HG03520 (cell line): ENCODE measurements at regions not wholly inside any gene's neighbourhood (a gene's known extent, or its start where the extent isn't known, plus 50 kb on each side); places are given as distances from the start of the nearest gene placed in this dataset.
"Not testable (repeated sequence)": the region's sequence is repeated elsewhere in the genome, so short reads cannot be mapped to it uniquely, and the experiment has no call there.

Experiments
- ATAC-seq: cut with Tn5 transposase; IDR thresholded peaks from one replicate; pipeline ENCODE4 v1.9.1; 2021; ENCODE audit warnings: mild to moderate bottlenecking, moderate library complexity; ENCODE audit not compliant: unreplicated experiment

DNA sequence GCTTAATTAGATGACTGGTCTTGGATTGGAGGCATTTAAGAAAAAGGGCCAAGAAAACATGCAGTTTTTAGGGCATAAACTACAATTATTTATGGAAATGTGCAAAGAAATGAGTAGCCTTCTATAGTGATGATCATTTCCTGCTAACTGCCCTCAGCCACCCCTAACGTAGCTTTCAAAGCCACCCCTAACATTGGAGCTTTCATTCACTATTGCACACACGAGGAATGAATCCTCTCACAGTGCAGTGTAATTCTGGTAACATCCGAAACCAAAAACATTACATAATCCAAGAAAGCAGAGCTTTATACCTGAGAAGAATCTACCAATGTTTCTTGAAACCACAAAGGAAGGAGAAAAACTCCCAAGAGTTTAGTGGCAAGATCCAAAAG lies 1003.6 kb downstream of the TMEM121 start:
- ATAC-seq, result no peak

DNA sequence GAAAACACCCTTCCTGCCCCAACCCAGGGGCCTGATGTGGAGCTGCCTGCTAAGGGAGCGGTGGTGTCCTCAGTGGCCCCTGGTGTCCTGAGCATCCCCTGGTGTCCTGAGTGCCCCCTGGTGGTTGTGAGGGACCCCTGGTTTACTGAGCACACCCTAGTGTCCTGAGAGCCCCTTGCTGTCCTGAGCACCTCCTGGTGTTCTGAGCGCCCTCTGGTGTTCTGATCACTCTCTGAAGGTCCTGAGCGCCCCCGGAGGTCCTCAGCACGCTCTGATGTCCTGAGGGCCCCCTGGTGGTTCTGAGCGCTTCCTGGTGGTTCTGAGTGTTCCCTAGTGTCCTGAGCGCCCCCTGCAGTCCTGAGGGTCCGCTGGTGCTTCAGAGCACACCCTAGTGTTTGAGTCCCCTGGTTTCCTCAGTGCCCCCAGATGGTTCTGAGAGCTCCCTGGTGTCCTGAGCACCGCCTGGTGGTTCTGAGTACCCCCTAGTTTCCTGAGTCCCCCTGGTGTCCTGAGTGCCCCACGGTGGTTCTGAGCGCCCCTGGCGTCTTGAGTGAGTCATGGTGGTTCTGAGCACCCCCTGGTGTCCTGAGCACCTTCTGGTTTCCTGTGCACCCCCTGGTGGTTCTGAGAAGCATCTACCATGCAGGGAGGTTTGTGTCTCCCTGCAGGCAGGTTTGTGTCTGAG lies 1004.2 kb downstream of the TMEM121 start:
- peak; percentile 56 for ATAC-seq

DNA sequence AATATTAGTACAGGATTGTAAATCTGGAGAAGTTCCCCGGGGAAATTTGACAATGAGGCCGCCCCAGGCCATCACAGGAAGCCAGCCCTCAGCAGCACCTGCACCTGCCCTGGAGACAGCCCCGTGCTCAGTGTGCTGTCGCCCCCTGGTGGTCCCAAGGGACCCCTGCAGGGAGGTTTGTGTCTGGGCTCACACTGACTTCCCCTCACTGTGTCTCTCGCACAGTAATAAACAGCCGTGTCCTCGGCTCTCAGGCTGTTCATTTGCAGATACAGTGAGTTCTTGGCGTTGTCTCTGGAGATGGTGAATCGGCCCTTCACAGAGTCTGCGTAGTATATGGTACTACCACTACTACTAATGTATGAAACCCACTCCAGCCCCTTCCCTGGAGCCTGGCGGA lies 1011.2 kb downstream of the TMEM121 start:
- ATAC-seq, result not testable (repeated sequence)

DNA sequence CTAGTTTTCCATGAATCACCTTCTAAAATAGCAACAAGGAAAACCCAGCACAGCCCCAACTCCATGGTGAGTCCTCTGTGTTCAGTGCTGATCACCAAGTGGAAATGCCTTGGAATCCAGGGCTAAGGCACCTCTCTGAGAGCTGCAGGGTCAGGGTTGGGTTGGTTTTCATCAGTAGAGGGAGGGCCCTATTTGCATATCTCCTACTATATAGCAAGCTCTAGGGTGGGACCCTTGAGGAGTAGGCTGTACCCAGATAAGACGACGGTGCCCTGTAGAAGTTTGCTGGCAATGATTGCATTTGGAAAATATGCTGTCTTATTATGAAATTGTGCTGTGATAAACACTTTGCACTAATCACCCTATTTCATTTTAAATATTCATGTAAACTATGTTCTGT lies 1011.8 kb downstream of the TMEM121 start:
- no peak for ATAC-seq

DNA sequence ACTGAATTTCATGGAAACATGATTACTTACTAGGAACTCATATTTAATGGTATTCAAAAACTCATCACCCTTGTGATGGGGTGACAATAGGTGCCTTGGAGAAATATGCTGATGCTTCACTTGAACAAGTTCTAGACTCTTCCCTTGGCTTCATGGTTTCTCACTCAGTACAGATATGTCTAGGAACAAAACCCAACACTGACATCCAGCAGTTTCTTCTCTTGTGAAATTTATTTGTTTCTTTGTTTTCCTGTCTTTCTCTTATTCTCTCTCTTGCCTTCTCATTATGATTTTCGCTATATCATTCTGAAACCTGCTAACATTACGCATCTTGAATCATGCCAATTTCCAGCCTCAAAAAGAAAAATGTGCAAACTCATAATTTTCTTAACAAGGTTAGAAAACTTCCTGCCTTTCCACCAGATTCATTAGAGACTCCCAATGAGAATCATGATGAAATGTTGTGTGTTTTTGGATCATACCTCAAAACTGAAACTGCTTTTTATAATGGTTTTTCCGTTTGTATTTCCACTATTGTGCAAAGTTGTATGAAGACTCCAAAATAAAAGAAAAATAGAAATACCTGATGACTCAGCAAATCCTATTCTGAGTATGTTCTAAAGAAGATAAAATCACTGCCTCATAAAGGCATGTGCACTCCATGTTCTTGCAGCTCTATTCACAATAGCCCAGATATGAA lies 1021.5 kb downstream of the TMEM121 start:
- ATAC-seq, result no peak

DNA sequence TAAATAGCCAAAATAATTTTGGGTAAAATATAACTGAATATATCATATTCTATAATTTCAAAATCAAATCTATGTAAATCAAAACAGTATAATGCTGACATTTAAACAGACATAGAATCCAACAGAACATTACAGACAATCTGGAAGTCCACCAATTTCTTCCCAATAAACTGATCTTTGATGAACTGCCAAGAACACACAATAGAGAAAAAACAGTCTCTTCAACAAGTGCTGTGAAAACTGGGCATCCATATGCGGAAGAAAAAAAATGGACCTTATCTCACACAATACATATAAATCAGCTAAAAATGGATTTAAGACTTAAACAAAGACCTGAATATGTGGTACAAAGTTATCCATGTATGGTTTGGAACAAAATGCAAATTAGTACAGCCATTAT lies 1022.7 kb downstream of the TMEM121 start:
- no peak for ATAC-seq

DNA sequence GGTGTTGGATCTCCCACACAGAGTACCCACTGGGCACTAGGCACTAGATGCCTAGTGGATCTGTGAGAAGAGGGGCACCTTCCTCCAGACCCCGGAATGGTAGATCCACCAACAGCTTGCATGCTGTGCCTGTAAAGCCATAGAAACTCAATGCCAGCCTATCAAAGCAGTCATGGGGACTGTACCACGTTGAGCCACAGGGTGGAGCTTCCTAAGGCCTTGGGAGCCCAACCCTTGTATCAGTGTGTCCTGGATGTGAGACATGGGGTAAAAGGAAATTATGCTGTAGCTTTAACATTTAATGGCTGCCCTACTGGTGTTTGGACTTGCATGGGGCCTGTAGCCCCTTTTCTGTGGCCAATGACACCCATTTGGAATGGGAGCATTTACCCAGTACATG lies 1024.9 kb downstream of the TMEM121 start:
- no peak for ATAC-seq

DNA sequence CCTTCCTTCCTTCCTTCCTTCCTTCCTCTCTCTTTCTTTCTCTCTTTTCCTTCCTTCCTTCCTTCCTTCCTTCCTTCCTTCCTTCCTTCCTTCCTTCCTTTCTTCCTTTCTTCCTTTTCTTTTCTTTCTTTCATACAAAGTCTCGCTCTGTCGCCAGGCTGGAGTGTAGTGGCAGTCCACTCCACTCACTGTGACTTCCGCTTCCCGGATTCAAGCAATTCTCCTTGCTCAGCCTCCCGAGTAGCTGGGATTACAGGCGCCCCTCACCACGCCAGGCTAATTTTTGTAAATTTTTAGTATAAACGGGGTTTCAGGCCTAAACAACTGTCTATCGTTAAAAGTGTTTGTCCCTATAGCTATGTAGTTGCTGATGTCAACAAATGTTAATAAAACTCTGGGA lies 1029.8 kb downstream of the TMEM121 start:
- ATAC-seq, result not testable (repeated sequence)

DNA sequence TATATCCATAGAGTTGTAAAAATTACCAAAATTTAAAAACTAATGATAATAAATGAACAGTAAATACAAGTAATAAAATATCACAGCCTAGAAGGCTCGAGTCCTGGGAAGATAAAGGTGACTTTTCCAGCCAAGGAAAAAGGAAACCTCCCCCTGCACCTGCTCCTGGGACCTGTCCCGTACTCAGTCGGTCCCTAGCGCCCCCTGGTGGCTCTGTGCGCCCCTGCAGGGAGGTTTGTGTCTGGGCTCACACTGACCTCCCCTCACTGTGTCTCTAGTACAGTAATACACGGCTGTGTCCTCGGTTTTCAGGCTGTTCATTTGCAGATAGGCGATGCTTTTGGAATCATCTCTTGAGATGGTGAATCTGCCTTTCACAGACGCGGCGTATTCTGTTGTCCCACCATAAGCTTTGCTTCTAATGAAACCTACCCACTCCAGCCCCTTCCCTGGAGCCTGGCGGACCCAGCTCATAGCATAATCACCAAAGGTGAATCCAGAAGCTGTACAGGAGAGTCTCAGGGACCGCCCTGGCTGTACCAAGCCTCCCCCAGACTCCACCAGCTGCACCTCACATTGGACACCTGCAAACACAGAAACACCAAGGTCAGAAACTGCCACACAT lies 1030.4 kb downstream of the TMEM121 start:
- no peak for ATAC-seq

DNA sequence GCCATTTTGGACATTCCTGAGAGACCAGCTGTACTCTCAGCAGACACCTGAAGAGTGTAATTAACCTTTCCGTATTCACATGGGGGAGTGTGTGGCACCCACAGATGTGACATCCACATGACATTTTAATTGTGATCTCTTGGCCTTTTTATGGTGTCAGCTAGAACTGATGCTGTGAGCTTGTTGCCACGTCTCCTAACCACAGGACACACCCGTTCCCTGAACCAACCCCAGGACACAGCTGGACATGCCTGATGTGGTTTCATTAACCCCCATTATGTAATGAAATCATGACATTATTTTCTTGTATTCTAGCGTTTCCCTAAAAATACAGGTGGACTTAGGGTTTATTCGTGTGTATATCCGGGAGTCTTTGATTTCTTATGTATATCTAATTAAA lies 1036.1 kb downstream of the TMEM121 start:
- no peak for ATAC-seq

DNA sequence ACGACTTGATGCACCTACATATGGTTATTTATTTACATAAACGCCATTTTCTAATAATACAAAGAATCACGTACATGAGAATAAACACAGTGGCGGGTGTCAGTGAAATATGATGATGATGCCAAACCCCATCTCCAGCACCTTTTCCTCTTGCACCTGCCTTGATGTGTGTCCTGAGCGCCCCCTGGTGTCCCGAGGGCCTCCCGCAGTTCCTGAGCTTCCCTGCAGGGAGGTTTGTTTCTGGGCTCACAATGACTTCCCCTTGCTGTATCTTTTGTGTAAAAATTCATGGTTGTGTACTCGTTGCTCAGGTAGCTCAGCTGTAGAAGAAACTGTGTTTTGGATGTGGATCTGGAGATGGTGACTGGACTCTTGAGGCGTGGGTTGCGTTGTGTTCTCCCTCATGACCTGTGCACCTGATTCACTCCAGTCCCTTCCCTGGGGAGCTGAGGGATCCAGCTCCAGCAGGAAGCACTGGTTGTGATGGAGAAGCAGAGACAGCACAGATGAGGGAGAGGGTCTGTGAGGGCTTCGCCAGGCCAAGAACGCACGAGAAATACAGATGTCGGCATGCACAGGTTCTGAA lies 1037.8 kb downstream of the TMEM121 start:
- no peak for ATAC-seq

DNA sequence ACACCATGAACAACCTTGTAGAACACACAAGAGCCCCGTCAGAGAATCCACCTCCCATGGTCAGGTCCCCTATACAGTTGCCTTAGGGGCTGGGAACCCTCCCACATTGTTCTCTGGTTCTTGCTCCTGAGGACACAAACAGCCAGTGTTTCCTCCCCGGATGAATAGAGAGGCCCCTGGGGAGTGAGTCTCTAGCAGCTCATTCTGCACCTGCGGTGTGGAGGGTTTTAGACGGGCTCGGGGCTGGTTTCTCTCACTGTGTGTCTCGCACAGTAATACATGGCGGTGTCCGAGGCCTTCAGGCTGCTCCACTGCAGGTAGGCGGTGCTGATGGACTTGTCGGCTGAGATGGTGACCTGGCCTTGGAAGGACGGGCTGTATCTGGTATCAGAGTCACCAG lies 1052.1 kb downstream of the TMEM121 start:
- ATAC-seq, result no peak

DNA sequence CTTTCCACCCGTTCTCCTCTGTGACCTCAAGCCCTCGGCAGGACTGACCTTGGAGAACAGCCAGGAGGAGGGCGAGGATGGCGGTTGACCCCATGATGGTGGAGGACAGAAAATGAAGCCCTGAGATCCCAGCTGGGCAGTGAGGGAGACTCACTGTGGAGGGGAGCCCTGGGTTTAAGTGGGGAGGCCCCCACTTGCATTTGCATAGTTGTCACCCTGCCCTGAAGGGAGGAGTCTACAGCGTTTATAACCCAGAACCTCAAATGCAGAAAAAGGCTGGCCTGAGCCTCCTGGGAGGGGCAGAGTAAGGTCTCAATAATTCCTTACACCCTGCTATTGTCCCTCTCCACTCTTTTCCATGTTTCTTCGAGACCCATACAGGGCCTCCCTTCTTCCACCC lies 1052.7 kb downstream of the TMEM121 start:
- ATAC-seq, result no peak

DNA sequence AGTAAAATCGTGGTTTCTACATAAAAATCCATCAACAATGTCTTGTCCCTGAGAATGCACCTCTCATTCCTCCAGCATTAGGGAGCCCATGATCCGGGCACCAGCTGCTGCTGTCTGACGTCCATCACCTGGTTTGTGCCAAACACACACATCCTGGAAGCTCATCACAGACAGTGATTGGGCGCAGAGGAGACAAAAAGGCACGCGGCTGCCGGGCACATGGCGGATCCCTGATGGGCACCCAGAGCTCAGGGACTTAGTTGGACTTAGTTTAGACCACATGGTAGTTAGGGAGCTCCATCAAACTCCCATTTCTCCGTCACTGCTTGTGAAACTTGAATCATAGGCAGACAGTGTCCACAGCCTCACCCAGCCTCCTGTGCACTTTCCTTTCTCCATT lies 1059.3 kb downstream of the TMEM121 start:
- ATAC-seq, result no peak

DNA sequence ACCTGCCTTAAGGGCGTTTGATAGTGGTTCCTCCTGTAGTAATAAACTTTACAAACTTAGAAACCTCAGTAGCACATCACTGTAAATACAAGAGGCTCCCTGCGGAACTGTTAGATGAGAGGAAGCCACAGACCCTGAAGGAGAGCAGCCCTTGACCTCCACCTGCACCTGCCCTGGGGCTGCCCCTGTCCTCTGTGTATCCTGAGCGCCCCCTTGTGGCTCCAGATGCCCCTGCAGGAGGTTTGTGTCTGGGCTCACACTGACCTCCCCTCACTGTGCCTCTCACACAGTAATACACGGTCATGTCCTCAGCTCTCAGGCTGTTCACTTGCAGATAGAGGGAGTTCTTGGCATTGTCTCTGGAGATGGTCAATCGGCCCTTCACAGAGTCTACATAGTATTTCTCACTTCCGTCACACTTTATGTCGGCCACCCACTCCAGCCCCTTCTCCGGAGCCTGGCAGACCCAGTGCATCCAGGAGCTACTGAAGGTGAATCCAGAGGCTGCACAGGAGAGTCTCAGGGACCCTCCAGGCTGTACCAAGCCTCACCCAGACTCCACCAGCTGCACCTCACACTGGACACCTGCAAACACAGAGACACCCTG lies 1059.8 kb downstream of the TMEM121 start:
- ATAC-seq, result no peak

DNA sequence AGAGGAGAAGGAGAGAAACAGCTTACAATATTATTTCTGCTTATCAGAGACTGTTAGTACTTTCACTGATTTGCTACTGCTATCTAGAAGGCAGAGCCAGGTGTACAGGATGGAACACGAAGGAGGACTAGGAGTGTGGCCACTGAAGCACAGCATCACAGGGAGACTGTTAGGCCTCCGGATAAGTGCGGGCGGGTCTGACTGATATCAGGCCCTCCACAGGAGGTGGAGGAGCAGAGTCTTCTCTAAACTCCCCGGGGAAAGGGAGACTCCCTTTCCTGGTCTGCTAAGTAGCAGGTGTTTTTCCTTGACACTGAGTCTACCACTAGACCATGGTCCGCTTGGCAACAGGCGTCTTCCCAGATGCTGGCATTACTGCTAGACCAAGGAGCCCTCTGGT lies 1065.2 kb downstream of the TMEM121 start:
- not testable (repeated sequence) for ATAC-seq

DNA sequence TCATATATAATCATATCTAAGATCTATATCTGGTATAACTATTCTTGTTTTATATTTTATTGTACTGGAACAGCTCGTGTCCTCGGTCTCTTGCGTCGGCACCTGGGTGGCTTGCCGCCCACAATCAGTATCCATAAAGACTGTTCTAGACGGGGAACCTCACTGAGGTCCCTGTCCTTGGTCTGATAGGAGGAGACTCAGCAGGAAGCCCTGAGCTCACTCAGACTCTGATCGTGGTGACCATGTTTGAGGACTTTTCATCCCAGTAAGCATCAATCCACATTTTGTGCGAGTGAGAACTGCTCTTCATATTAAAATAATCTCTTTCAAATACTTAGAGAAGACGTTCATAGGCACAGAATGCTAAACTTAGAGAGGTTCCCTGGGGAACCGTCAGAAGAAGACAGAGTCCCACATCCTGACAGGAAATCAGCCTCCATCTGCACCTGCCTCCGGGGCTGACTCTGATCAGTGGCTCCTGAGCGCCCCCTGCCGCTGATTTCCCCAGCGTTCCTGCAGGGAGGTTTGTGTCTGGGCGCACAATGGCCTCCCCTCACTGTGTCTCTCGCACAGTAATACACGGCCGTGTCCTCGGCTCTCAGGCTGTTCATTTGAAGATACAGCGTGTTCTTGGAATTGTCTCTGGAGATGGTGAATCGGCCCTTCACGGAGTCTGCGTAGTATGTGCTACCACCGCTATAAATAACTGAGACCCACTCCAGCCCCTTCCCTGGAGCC lies 1065.9 kb downstream of the TMEM121 start:
- ATAC-seq, result not testable (repeated sequence)

DNA sequence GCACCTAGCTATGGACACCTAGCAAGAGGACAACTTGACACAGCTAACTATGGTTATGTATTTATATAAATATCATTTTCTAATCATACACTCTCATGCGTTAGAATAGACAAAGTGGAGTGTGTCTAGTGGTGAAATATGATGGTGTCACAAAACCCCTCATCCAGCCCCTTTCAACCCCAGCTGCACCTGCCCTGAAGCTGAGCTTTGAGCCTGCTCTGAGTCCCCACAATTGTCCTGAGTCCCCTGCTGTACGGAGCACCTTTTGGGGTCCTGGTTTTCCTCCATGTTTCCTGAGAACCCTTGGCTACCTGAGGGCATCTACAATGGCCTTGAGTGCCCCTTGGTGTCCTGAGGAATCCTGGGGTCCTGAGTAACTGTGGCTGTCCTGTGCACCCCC lies 1072.8 kb downstream of the TMEM121 start:
- ATAC-seq, result no peak

DNA sequence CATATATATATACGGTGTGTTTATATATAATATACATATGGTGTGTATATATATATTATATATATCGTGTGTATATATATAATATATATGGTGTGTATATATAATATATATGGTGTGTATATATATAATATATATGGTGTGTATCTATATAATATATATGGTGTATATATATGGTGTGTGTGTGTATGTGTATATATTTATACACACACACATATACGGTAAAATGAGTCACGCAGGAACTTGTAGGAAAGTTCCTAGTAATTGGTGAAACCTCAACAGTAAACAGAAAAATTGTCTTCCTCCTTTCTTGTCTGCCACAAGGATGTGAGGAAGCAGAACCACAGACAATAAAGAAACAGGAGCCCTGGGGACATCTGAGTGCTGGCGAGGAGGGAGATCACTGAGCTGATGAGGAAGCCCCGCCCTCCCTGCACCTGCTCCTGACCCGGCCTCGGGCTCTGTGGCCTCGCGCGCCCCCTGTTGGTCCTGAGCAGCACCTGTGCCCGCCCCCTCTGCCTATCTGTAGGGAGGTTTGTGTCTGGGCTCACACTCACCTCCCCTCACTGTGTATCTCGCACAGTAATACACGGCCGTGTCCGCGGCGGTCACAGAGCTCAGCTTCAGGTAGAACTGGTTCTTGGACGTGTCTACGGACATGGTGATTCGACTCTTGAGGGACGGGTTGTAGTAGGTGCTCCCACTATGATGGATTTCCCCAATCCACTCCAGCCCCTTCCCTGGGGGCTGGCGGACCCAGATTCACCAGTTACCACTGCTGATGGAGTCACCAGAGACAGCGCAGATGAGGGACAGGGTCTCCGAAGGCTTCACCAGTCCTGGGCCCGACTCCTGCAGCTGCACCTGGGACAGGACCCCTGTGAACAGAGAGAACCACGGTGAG lies 1079.4 kb downstream of the TMEM121 start:
- no peak for ATAC-seq

DNA sequence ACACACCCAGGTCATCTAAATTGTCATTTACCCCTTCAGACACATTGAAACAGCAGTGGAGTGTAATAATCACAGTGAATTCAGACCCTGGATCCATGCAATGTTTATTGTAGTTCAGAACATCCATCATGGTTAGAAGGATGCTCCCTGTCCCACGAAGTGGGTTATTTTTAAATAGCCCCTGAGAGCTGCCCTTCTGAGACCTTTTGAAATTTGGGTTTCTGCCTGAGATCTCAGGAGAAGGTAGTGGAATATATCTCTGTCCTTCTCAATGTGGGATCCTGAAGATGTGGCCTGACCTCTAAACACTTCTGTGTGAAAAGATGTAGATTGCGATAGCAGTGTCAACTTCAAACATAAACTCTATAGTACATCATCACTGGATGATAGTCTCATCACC lies 1080.6 kb downstream of the TMEM121 start:
- ATAC-seq, result no peak
